ENCODE measurements at regions not wholly inside any gene's neighbourhood (a gene's known extent, or its start where the extent isn't known, plus 50 kb on each side); places are given as distances from the start of the nearest gene placed in this dataset.

DNA sequence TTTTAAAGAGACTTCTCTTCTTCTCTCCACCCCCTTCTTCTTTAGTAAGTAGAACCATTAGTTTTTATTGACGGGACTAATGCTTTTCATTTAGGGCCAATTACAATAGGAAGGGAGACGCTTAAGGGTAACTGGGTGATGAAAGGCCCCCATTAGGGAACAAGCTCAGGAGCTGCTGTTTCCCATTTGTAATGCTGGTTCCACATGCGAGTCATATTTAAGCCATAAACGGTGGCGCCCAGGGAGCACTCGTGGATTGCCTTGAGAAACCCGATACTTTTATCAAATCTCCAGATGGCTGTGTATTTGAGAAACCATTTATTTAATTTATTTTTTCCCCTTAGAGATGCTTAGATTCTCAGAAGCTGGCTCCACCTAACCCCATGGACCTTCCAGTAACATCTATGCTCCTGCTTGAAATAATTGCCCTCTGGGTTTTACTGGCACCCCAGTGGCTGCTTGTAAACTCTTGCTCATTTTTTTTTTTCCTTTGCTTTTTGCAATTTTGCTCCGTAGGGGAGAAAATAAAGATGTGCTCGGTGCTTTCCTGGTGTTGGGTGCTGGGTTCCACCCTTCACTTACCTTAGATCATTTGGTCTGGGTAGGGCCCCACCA is 124.2 kb upstream of the MSX1 start:
- no peak for DNase-seq

DNA sequence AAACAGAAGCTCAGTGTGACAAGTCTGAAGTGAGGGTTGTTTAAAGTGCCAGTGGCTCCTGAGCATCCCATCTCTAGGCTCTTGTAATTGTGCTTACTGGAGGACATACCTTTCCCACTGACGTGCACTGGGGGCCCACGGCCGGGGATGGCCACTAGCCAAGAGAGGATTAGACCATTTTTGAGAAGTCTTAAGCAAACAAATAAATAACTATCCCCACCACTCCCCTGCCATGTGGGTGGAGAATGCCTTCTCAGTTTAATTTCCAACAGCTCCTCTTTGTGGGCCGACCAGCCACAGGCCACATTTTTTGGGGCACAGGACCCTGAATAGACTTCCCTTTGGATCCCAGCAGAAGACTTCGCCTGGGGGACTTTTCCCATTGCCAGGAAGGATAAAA is 125.0 kb upstream of the MSX1 start:
- no peak for DNase-seq

DNA sequence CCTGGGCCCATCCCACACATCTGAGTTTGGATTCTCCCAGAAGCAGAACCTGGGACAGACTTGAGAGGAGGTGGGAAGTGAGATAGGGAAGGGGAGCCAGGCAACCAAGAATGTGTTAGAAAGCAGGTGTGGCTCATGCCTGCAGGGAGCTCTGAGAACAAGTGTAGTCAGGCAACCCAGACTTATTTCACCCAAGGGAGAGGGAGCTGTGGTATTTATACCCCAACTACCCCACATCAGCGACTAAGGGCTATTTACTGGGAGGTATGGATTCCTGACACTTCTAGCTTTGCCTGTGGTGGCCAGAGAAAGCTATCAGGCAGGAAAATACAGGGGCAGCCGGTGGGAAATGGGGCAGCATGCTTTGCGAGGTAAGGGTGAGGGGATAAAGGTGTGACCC is 125.8 kb upstream of the MSX1 start:
- no peak for DNase-seq

DNA sequence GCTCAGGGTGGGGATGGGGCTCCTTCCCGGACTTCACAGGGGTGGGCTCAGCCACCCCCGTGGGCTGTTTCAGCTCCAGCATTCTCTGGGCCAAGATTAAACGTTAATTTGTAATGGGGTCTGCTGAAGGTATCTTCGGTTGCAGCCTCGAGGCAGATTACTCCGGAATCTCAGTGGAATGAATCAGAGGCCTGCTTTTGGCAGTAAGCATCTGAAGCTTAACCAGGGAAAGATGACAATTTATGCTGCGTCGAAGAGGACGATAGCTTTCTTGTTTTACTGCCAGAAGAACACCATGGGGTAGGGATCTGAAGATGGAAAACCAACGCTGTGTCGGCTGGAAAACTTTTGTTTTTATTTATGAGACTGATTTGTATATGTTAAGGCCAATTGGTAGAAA is 129.2 kb upstream of the MSX1 start:
- no peak for DNase-seq

DNA sequence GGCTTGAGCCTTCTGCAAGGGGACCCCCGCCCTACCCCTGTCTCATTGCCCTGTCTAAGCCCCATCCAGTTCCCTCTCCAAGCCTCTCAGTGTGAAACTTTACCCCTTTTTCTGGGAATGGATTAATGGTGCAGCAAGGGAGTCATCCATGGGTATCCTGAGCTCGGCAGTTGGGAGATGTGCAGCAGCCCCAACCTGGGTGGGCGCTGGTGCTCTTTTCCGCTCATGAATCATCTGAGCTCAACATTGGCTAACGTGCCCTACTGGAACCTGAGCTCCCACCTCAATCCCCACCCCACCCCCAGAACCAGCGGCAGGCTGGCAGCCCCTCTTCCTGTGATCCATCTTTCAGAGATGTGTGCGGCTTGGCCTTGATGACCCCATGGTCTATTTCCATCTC is 130.3 kb upstream of the MSX1 start:
- DNase-seq: no peak

DNA sequence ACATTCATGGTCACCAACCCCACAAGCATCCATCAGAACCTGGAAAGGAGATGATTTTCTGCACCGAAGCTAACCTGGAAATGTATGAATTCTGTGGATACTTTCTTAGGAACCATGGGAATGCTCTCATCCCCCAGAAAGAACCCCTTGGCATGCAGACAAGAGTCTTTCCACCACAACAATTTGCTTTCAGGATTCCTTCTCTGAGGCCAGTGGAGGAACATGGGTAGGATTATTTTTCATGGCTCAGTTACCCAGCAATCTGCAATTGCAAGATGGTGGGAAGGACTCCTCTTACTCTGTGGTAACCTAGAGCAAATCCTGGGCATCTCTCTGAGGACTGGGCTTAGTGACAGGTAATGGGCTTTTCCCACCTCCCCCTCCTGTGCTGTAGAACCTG is 131.9 kb upstream of the MSX1 start:
- DNase-seq: no peak

DNA sequence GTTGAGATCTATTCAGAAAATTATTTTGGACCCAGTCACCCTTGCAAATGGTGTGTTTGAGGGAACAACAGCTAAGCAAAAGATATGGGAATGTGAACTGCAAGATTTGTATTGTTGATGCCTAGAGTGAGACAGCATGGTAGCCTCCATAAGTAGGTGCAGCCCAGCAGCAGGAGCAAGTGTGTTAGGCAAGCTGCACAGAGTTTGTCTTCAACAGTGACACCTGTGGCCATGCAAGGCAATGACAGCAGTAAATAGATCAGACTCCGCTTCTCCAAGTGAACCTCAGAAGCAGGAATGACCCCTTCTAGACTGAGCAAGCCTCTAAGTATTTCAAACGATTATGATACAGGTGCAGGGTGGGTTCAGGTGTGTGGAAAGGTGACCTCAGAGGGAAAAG is 133.4 kb upstream of the MSX1 start:
- DNase-seq: no peak

DNA sequence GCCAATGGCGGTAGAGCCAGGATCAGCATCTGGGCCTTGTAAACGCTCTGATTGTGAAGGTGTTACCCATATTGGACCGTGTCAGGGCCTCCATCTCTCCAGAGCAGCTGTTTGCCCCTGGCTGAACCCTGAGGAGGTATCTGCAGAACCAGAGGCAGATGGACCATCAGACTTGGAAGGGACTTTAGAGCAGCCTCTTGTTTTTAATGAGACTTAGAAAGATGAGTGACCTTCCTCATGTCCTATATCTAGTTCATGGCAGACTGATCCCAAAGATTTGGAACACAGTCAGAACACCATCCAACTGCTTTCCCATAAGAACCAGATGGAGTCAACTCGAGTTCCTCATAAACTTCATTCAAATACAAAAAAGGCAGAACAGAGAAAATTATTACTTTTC is 135.1 kb upstream of the MSX1 start:
- no peak for DNase-seq

DNA sequence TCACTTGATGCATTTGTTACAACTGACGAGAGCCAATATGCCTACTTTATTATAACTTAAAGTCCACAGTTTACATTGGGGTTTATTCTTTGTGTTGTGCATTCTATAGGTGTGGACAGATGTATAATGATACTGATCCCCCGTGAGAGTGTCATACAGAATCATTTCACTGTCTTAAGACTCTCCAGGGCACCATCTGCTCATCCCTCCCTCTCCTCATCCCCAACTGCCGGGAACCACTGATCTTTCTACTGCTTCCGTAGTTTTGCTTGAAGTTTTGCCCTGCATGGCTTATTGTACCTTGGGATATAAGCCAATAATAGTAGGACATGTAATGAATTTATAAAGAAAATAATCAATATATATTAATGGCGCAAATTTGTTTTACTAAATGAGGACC is 137.8 kb upstream of the MSX1 start:
- DNase-seq: no peak

DNA sequence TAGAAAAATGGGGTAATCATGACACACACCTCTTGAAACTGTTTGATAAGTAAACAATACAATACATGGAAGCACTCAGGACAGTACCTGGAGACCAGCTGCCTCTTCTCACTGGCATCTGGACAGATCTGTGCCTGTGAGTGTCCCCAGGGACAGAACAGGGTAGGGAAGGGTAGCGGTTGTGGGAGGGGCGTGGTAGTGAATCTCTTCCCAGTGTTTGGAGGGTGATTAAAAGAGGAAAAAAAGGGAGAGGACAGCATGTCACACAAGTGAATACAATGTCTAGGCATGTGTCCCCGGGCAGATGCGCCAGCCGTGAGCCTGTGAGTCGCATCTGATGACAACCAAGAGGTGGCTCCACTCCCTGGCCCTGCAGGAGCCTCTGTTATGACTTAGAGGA is 138.8 kb upstream of the MSX1 start:
- DNase-seq: no peak

DNA sequence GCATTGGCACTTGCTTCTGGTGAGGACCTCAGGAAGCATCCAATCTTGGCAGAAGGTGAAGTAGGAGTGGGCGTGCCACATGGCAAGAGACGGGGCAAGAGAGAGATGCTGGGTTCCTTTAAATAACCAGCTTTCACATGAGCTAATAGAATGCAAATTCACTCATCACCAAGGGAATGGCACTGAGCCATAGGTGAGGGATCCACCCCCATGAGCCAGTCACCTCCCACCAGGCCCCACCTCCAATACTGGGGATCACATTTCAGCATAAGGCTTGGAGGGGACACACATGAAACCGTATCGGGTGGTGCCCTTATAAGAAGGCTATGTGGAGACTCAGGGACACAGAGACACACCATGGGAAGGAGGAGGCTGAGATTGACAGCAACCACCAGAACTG is 140.0 kb upstream of the MSX1 start:
- DNase-seq: no peak

DNA sequence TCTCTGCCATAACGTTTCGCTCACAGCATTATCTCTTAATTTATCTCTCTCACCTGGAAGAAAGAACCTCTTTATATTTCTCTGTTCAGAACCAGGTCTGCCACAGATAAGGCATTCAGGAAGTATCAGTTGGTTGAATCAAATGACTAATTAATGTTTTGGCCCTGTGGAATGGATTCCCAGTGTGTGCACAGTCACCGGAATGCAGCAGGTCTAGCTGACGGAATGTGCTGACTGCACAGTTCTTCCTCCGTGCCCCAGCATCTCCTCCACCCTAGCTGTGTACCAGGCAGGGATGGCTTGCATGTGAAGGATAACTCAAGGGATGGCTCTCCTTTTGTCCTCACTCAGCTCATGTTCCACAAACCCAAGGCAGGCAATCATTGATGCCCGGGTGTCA is 141.8 kb upstream of the MSX1 start:
- DNase-seq: no peak

DNA sequence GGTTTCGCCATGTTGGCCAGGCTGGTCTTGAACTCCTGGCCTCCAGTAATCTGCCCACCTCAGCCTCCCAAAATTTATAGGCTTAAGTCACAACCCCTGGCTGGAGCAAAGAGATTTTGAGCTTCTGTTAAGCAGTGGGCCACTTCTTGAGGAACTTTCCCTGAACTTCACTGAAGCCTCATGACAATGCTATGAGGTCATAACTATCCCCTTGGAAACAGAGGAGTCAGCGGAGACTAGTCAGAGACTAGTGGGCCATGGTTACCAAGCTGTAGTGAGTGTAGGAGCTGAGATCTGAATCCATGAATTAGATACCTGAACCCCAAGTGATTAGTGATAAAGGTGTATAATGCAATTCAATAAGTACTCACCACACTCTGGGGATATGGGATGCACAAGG is 145.1 kb upstream of the MSX1 start:
- DNase-seq: no peak

DNA sequence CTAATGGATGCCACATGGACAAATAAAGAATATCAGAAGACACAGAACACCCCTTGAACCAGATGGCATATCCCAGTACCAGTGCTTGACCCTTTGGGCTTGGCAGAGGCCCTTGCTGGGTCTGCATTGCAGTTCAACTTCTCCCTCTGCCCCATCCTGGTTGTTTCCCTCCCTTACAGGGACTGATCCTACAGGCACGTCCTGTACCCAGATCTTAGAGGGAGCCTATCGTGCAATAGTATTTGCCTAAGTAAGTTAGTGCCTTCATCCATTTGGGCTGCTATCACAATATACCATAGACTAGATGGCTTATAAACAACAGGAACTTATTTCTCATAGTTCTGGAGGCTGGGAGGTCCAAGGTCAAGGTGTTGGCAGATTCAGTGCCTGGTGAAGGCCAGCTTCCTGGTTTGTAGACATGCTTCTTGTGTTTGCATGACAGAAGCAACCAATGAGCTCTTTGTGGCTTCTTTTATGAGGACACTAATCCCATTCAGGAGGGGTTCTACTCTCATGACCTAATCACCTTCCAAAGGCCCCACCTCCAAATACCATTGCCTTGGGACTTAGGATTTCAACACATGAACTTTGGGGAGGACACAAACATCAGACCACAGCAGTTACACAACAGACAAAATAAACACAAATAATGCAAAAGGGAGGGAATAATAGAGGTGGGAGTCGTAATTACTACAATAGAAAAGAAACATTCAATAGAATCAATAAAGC is 146.5 kb upstream of the MSX1 start:
- DNase-seq: no peak

DNA sequence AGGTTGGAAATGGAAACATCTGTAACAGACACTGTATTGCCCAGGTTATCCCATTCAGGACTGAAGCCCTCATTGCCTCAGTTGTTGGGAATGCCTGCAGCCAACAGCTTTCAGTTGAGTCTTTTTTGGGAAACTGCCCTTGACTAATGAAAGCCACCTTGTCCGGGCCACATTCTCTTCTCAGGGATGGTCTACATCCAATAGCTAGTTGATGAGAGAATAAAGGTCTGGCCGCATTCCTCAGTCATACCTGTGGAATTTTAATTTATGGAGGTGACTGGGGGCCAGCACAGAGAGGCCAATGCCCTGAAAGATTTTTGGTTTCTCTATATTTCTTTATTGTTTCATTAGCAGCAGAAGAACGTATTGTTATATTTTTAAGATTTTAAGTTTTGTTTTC is 147.6 kb upstream of the MSX1 start:
- DNase-seq: no peak

DNA sequence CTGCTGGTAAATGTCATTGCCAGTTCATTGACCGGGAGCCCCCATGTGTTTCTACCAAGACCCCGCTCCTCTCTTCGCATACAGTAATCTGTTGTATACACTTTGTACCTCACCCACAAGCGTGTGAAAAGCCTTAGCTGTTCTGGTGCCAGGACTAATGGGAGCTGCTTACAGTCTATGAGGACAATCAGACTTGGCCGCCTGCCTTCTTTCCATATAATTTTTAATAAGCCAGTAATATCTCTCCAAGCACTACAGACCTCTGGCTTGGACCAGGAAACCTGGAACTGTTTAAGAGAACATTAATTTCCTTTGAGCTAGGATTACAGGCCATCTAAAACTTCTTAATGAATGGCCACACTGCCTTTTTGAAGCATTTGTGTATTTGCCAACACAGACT is 149.7 kb upstream of the MSX1 start:
- no peak for DNase-seq

DNA sequence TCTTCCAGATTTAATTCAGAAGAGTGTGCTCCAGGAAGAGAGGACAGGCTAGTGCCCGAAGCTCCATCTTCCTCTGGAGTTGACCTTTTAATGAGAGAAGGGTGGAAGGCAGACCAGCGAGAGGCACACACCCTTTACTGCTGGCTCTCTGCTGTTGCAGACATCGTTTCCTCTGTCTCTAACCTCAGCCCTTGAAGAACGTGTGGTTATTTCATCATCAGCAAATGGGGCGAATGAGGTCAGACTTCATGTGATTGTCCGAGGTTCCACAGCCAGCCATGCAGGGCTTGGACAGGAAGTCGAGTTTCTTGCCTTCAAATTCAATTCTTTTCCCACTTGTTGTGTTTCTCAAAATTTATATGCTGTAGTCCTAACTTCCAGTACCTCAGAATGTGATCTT is 155.2 kb upstream of the MSX1 start:
- peak; percentile 65 to 79 (median 66) for DNase-seq

DNA sequence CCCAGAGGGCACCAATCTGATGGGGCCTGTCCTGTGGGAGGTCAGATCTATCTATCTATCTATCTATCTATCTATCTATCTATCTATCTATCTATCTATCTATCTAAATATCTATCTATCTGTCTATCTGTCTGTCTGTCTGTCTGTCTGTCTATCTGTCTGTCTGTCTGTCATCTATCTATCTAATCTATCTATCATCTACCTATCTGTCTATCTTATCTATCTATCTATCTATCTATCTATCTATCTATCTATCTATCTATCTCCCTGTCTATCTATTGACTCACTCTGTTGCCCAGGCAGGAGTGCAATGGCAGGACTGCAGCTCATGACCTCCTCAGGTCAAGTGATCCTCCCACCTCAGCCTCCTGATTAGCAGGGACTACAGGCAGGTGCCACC is 155.7 kb upstream of the STX18 start:
- DNase-seq: no peak

DNA sequence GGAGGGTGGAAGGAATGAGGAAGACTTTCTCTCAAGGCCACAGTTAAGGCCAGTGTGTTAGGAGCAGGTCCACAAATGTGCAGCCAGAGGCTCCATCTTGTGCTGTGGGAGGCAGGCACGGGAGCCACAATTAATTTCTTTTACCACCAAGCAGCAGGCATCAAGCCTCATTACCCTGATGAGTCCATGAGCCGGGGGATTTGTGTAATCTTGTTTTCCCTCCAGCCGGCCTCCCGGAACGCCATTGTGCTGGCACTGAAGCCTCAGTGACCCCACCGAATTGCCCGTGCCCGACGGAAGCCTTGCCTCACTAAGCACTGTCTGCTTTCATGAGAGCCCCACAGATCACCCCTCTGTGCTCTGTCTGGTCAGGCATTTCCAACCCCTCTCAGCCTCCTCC is 154.7 kb upstream of the STX18 start:
- DNase-seq: no peak

DNA sequence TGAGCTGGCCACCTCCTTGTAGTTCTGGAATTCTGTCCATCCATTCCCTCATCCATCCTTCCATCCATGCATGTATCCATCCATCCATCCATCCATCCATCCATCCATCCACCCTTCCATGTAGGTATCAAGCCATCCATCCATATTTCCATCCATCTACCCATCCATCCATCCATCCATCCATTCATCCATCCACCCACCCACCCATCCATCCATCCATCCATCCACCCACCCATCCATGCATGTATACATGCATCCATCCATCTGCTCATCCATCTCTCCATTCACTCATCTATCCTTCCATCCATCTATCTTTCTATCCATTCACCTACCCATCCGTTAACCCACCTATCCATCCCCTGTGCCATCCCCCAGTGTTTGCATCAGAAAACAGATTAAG is 153.6 kb upstream of the STX18 start:
- no peak for DNase-seq

DNA sequence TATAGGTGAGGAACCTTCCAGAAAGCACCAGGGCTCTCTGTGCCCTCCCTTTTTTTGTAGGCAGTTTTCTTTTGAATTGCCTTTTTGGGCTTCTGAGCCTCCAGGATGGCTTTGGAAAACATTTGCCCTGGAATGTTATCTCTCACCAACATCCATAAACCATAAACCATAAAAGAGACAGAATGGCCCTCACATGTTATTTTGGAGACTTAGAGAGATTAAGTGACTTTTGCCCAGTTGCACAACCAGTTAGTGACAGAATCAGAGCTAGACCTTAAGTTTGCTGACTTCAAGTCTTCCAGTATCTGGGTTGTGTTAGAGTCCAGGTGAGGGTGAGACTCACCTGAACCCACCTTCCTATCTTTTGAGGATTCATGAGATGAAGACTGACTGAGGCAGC is 153.0 kb upstream of the STX18 start:
- no peak for DNase-seq

DNA sequence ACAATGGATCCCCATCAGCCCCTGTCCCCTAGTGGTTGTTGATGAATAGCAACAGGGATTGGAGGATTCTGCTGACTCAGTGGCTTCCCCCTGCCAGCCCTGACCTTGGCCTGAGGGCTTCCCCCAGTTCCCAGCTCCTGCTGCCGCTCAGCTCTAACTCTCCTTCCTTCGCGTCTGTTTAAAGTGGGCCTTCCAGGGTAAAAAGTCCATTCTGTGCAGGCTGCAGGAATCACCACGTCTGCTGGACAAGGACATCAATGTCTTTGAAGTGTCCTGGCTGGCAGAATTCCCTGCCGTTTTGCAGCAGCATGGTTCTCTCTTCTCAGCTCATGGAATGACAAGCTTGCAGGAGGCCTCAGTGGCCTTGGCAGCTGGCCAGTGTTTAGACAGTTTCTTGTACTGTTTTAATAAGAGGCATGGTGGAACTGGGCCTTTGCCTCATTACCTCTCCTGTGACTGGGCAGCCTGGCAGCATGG is 152.5 kb upstream of the STX18 start:
- no peak for DNase-seq

DNA sequence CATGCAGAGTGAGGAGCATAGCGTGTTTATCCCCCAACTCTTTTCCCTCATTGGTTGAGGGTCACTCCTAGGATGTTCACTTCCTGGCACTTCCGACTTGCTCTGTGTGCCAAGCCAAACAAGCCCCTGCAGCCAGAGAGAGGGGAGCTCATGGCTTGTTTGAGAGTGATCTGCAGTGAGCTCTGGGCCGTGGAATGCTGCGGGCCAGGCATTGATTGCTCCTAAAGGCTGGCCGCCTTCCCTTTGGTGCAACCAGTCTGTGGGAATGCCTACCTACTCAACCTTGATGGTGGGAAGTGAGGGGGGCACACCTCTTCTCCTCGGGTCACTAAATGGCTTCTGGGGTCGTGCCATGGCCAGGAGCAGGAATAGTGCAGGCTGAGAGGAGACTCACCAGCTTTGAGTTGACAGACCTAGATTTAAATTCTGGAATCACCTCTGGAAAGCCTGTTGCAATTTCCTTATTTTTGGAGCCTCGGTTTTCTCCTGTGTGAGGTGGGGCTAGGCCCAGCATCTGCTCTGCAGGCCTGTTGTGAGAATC is 152.0 kb upstream of the STX18 start:
- no peak for DNase-seq

DNA sequence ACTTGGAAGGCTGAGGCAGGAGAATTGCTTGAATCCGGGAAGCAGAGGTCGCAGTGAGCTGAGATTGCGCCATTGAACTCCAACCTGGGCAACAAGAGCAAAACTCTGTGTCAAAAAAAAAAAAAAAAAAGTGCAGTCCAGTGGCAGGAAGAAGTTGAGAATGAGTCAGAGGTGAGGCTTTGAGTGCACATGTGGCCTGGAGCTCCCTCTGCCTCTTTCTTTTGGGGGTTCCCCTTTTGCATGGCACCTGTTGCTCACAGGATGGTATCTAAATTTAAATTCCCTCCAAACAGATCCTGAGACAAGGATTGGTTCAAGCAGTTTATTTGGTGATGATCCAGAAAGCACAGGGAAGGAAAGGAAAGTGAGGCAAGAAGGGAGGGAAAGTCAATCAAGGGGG is 151.4 kb upstream of the STX18 start:
- no peak for DNase-seq

DNA sequence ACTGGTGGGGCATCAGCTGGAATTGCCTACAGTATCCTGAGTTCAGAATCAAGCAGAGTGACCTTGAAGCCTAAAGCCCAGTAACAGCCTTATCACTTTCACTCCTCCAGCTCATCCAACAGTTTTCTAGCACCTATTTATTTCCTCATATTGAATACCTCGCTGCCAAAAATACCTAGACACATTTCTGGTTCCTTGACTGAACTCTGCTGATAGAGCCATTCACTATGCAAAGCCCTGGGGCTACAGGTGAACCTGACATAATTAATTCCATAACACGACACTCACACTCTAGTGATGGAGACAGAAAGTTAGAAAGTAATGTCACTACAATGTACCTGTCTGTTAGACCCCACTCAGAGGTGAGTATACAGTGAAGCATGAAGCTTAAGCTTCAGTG is 149.0 kb upstream of the STX18 start:
- DNase-seq: no peak

Data from suppressor macrophage treated with lipopolysaccharide for 1 hour (primary cell).